HEK293 (cell line): ENCODE measurements at regions not wholly inside any gene's neighbourhood (a gene's known extent, or its start where the extent isn't known, plus 50 kb on each side); places are given as distances from the start of the nearest gene placed in this dataset.

ENCODE experiments used
- ATF2 ChIP-seq: fragments of 450-650 bp; formaldehyde crosslinking; IDR thresholded peaks from 2 replicates; pipeline ENCODE4 v1.5.1; 2016; ENCODE audit warnings: missing biosample characterization, missing genetic modification characterization, low read depth
- CTCF ChIP-seq: fragments of 450-650 bp; formaldehyde crosslinking; IDR thresholded peaks from 2 replicates; pipeline ENCODE4 v1.5.1; 2016; ENCODE audit warnings: missing biosample characterization, missing genetic modification characterization
- HOXA7 ChIP-seq: sonication (generic); formaldehyde crosslinking; IDR thresholded peaks from 2 replicates; pipeline ENCODE4 v1.8.1; 2022; ENCODE audit warnings: missing genetic modification reagents, borderline replicate concordance
- KLF9 ChIP-seq: fragments of 450-650 bp; formaldehyde crosslinking; IDR thresholded peaks from 2 replicates; pipeline ENCODE4 v1.5.1; 2016; ENCODE audit warnings: missing biosample characterization, missing genetic modification characterization, low read depth
- REST ChIP-seq: fragments of 450-650 bp; formaldehyde crosslinking; IDR thresholded peaks from 2 replicates; pipeline ENCODE4 v1.5.1; 2016; ENCODE audit warnings: missing biosample characterization, missing genetic modification characterization
- SP2 ChIP-seq: fragments of 450-650 bp; formaldehyde crosslinking; IDR thresholded peaks from 2 replicates; pipeline ENCODE4 v1.5.1; 2016; ENCODE audit warnings: missing biosample characterization, missing genetic modification characterization
- ZNF10 ChIP-seq: fragments of 450-650 bp; formaldehyde crosslinking; IDR thresholded peaks from 2 replicates; pipeline ENCODE4 v1.5.1; 2017; ENCODE audit warnings: missing biosample characterization, missing genetic modification characterization
- ZNF138 ChIP-seq: fragments of 450-650 bp; formaldehyde crosslinking; IDR thresholded peaks from 2 replicates; pipeline ENCODE4 v1.5.1; 2016; ENCODE audit warnings: missing biosample characterization, missing genetic modification characterization, borderline replicate concordance
- ZNF639 ChIP-seq: fragments of 450-650 bp; formaldehyde crosslinking; IDR thresholded peaks from 2 replicates; pipeline ENCODE4 v1.5.1; 2016; ENCODE audit warnings: missing biosample characterization, missing genetic modification characterization
- ZNF660 ChIP-seq: fragments of 450-650 bp; IDR thresholded peaks from 2 replicates; pipeline ENCODE4 v1.5.1; 2018; ENCODE audit warnings: missing biosample characterization, mild to moderate bottlenecking, missing genetic modification characterization
- ZSCAN18 ChIP-seq: fragments of 450-650 bp; formaldehyde crosslinking; IDR thresholded peaks from 2 replicates; pipeline ENCODE4 v1.5.1; 2016; ENCODE audit warnings: missing biosample characterization, missing genetic modification characterization
- ZSCAN23 ChIP-seq: fragments of 450-650 bp; formaldehyde crosslinking; IDR thresholded peaks from 2 replicates; pipeline ENCODE4 v1.5.1; 2016; ENCODE audit warnings: missing biosample characterization, missing genetic modification characterization

- TF ChIP-seq ATF2 (tag by site-specific recombination) (no peak), HOXA7 (no peak), CTCF (tag by site-specific recombination) (no peak), ZNF138 (tag by site-specific recombination) (no peak), ZSCAN18 (tag by site-specific recombination) (no peak), ZNF639 (tag by site-specific recombination) (no peak), ZNF10 (tag by site-specific recombination) (no peak), REST (tag by site-specific recombination) (no peak), ZSCAN23 (tag by site-specific recombination) (no peak), SP2 (tag by site-specific recombination) (no peak), ZNF660 (tag by site-specific recombination) (no peak), KLF9 (no peak)
Measured at GRCh38 chr3:144963810-144964209, 992.2 kb downstream of the DIPK2A start.
